ENCODE measurements at regions not wholly inside any gene's neighbourhood (a gene's known extent, or its start where the extent isn't known, plus 50 kb on each side); places are given as distances from the start of the nearest gene placed in this dataset.
"Not testable (repeated sequence)": the region's sequence is repeated elsewhere in the genome, so short reads cannot be mapped to it uniquely, and the experiment has no call there.

DNA sequence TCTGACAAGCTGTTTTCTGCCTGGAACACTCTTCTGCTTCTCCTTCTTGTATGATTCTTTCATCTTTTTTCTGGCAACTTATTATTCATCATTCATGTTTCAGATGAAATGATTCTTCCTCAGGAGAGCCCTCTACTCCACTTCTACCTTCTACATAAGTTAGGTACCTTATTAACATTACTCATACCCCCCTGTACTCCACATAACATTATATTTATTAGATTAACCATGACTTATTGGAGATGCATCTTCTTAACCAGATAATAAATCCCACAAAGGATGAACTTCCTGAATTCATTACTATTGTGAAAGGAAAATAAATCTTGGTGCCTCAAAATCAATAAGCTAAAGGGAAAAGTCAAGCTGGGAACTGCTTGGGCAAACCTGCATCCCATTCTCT lies 1636.5 kb upstream of the FLRT2 start:
- DNase-seq (ENCODE audit: low read depth in 4 of 4, low spot score in 3 of 4), result no peak

GRCh38 chr14:83894568-83894967 lies 1635.4 kb upstream of the FLRT2 start:
- no peak for DNase-seq (ENCODE audit: low read depth in 4 of 4, low spot score in 3 of 4)

GRCh38 chr14:83898558-83898957 lies 1631.4 kb upstream of the FLRT2 start:
- DNase-seq (ENCODE audit: low read depth in 4 of 4, low spot score in 3 of 4), result not testable (repeated sequence)

DNA sequence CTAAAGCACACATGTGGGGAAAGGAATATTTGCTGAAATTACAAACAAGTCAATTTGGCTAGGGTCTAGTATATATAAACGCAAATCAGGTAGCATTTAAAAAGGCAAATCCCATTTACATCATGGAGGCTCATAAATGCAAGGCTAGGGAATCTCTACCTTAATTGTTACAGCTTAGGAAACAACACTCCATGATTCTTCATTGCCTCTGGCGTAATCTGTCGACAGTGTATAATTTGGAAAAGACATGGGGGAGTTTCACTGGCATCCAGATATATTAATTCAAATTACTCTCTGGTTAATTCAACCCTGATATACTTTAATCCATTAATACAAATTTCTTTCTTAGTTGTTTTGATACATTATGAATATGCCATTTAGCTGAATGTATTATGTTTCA lies 1630.2 kb upstream of the FLRT2 start:
- no peak for DNase-seq (ENCODE audit: low read depth in 4 of 4, low spot score in 3 of 4)

GRCh38 chr14:83905157-83905556 lies 1624.8 kb upstream of the FLRT2 start:
- no peak for DNase-seq (ENCODE audit: low read depth in 4 of 4, low spot score in 3 of 4)

DNA sequence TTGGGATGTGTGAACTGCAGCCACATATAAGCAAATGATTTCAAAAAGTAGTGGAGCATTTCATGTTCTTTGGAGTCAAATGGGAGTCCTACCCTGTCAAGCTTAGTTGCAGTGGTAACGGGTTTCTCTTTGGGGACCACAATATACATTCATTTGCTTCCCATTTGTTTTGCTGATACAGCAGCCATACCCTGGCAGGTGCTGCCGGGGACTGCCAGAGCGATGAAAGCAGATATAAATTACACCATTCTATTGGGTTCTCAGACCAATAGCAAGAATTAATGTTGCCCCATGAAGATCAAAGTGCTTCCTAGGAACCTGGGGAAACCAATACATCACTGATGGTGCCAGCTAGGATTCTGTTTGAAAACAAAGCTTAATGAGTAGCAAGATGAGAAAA lies 1621.5 kb upstream of the FLRT2 start:
- DNase-seq (ENCODE audit: low read depth in 4 of 4, low spot score in 3 of 4), result no peak

DNA sequence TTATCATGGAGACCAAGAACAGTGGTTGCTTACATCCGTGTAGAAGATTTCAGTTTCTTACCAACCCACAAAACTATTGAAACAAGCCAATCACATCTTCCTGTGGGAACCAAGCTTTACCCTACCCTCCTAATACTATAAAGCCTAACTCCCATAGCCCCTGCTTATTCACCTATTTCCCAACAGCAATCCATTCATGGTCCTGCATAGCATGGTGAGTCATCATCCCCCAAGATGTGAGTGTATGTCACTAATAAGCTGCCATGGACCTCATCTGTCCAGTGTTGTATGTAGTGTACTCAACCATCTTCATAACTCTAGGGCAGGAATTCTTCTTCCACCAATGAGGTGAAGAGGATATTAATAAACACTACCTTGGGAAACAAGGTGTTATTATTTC lies 1620.4 kb upstream of the FLRT2 start:
- DNase-seq (ENCODE audit: low read depth in 4 of 4, low spot score in 3 of 4), result no peak

- DNase-seq (ENCODE audit: low read depth in 4 of 4, low spot score in 3 of 4), result no peak
Observed at GRCh38 chr14:83912032-83912642, 1617.8 kb upstream of the FLRT2 start.

- DNase-seq (ENCODE audit: low read depth in 4 of 4, low spot score in 3 of 4), result no peak
Observed at GRCh38 chr14:83913476-83913875, 1616.5 kb upstream of the FLRT2 start.

DNA sequence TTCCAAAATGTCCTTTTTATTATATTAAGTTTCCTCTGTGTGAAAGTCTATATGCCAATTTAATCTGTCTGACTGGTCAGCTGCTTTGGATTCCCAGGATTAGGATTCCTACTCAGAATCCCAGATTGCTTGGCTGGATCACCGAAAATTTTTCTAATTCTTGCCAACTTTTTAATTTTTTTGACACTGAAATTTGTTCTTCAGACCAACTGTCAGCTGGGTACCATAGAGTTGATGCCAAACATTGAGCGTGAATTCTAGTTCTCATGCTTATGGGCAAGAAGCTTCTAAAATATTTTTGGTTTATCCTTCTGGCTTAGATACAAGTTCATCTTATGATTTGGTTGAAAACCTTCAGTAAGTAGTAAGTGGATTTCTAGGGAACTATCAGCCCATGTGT lies 1611.4 kb upstream of the FLRT2 start:
- no peak for DNase-seq (ENCODE audit: low read depth in 4 of 4, low spot score in 3 of 4)

DNA sequence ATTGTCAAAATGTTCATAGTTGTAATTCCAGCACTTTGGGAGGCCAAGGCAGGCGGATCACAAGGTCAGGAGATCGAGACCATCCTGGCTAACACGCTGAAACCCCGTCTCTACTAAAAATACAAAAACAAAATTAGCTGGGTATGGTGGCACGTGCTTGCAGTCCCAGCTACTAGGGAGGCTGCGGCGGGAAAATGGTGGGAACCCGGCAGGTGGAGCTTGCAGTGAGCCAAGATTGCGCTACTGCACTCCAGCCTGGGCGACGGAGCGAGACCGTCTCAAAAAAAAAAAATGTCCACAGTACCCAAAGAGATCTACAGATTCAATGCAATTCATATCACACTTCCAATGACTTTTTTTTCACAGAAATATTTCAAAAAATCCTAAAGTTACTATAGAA lies 1610.3 kb upstream of the FLRT2 start:
- not testable (repeated sequence) for DNase-seq (ENCODE audit: low read depth in 4 of 4, low spot score in 3 of 4)

GRCh38 chr14:83923842-83924241 lies 1606.1 kb upstream of the FLRT2 start:
- DNase-seq (ENCODE audit: low read depth in 4 of 4, low spot score in 3 of 4), result no peak

DNA sequence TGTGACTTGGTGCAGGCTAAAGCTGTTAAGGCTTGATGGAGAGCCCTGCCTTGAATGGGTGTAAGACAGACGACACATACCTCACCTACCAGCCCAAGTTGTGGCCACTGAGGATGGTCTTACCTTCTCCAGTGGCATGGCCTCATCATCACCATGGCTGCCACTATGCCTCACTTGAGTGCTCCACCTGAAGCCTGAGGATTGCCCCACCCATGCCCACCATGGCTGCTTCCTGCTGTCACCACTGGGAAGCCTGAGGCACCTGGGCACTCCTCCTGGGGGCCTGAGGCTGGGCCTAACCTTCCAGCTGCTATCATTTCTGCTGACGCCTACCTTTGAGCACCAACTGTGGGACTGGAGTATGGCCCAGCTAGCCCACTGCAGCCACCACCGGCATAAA lies 1605.7 kb upstream of the FLRT2 start:
- no peak for DNase-seq (ENCODE audit: low read depth in 4 of 4, low spot score in 3 of 4)

- DNase-seq (ENCODE audit: low read depth in 4 of 4, low spot score in 3 of 4), result no peak
Observed at GRCh38 chr14:83940253-83940652, 1589.7 kb upstream of the FLRT2 start.

GRCh38 chr14:83958359-83958758 lies 1571.6 kb upstream of the FLRT2 start:
- no peak for DNase-seq (ENCODE audit: low read depth in 4 of 4, low spot score in 3 of 4)

- no peak for DNase-seq (ENCODE audit: low read depth in 4 of 4, low spot score in 3 of 4)
Observed at GRCh38 chr14:83960832-83961512, 1569.0 kb upstream of the FLRT2 start.

- DNase-seq (ENCODE audit: low read depth in 4 of 4, low spot score in 3 of 4), result no peak
Observed at GRCh38 chr14:83969998-83970397, 1559.9 kb upstream of the FLRT2 start.

GRCh38 chr14:83972631-83973030 lies 1557.3 kb upstream of the FLRT2 start:
- no peak for DNase-seq (ENCODE audit: low read depth in 4 of 4, low spot score in 3 of 4)

DNA sequence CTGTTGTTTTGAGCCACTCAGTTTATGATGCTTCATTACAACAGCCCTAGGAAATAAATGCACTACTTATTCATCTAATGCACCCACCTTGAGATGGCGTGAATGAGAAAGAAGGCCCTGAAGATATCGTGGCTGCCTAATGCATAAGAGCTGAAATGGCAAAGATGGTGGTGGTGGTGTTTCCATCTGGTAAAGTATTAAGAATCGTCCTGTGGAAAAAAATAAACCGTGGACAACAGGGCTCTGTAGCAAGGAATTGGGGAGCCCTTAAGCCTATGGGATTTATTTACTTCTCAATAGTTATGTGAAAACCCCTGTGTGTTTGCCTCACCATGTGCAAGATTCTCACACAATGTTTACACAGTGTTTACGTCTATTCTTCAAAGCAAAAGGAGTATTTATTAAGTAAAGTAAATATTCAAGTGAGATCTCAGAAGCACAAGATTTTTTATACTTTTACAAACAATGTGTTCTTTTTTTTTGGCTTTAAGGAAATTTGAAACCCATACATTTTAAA lies 1555.2 kb upstream of the FLRT2 start:
- no peak for DNase-seq (ENCODE audit: low read depth in 4 of 4, low spot score in 3 of 4)

GRCh38 chr14:83975435-83975834 lies 1554.5 kb upstream of the FLRT2 start:
- peak in 2 of 4 donors; percentile 0 to 14 for DNase-seq (ENCODE audit: low read depth in 4 of 4, low spot score in 3 of 4)

- peak; percentile 44 to 58 (median 54) for DNase-seq (ENCODE audit: low read depth in 4 of 4, low spot score in 3 of 4)
Observed at GRCh38 chr14:83975841-83976770, 1553.8 kb upstream of the FLRT2 start.
